RPMI7951 (cell line): ENCODE measurements at regions not wholly inside any gene's neighbourhood (a gene's known extent, or its start where the extent isn't known, plus 50 kb on each side); places are given as distances from the start of the nearest gene placed in this dataset.
A peak's percentile ranks its signal among the peaks of the same experiment; 100 is the strongest.
"Not testable (repeated sequence)": the region's sequence is repeated elsewhere in the genome, so short reads cannot be mapped to it uniquely, and the experiment has no call there.

ENCODE experiments used
- DNase-seq: peaks from one replicate; pipeline ENCODE4 v3.0.0-alpha.2; 2012; ENCODE audit warnings: low read depth

- DNase-seq = no peak
Observed at GRCh38 chr7:20839196-20839735, 52.6 kb upstream of the SP8 start.

- no peak for DNase-seq
Observed at GRCh38 chr7:20839987-20840386, 53.3 kb upstream of the SP8 start.

- DNase-seq = no peak
Observed at GRCh38 chr7:20846791-20847190, 60.1 kb upstream of the SP8 start.

- DNase-seq = no peak
Observed at GRCh38 chr7:20858951-20859350, 72.3 kb upstream of the SP8 start.

- DNase-seq = no peak
Observed at GRCh38 chr7:20861468-20861867, 74.8 kb upstream of the SP8 start.

- peak; percentile 20 for DNase-seq
Observed at GRCh38 chr7:20862554-20862953, 75.9 kb upstream of the SP8 start.

- DNase-seq = no peak
Observed at GRCh38 chr7:20864221-20864620, 77.5 kb upstream of the SP8 start.

- DNase-seq = no peak
Observed at GRCh38 chr7:20865684-20866083, 79.0 kb upstream of the SP8 start.

- DNase-seq = no peak
Observed at GRCh38 chr7:20870977-20871376, 84.3 kb upstream of the SP8 start.

GRCh38 chr7:20892776-20893175, 106.1 kb upstream of the SP8 start:
- DNase-seq = no peak

- DNase-seq = peak; percentile 28
Observed at GRCh38 chr7:20894806-20895205, 108.1 kb upstream of the SP8 start.

- peak; percentile 60 for DNase-seq
Observed at GRCh38 chr7:20895563-20895962, 108.9 kb upstream of the SP8 start.

GRCh38 chr7:20896996-20897395, 110.3 kb upstream of the SP8 start:
- DNase-seq = no peak

- DNase-seq = no peak
Observed at GRCh38 chr7:20906801-20907453, 120.2 kb upstream of the SP8 start.

GRCh38 chr7:20911081-20911480, 124.4 kb upstream of the SP8 start:
- no peak for DNase-seq

- DNase-seq = no peak
Observed at GRCh38 chr7:20913853-20914252, 127.2 kb upstream of the SP8 start.

- DNase-seq = no peak
Observed at GRCh38 chr7:20916311-20916710, 129.6 kb upstream of the SP8 start.

GRCh38 chr7:20917603-20918002, 130.9 kb upstream of the SP8 start:
- no peak for DNase-seq

GRCh38 chr7:20918156-20918555, 131.5 kb upstream of the SP8 start:
- DNase-seq = no peak

- DNase-seq = not testable (repeated sequence)
Observed at GRCh38 chr7:20927178-20927577, 140.5 kb upstream of the SP8 start.

- peak; percentile 5 for DNase-seq
Observed at GRCh38 chr7:20927976-20928375, 141.3 kb upstream of the SP8 start.

- DNase-seq = no peak
Observed at GRCh38 chr7:20929199-20929598, 142.5 kb upstream of the SP8 start.

- DNase-seq = no peak
Observed at GRCh38 chr7:20931739-20932138, 145.1 kb upstream of the SP8 start.
